DND-41 (cell line): ENCODE measurements at regions not wholly inside any gene's neighbourhood (a gene's known extent, or its start where the extent isn't known, plus 50 kb on each side); places are given as distances from the start of the nearest gene placed in this dataset.

Experiments
- ATAC-seq: fragments of 200-7000 bp; cut with Tn5 transposase; 3 replicates; pipeline ENCODE4 v1.9.1; 2021; ENCODE audit warnings: low read depth; ENCODE audit not compliant: insufficient read depth
- DNase-seq: peaks from one replicate; pipeline ENCODE4 v3.0.0-alpha.2; 2020
- H2AFZ ChIP-seq: 2 replicates; pipeline ENCODE4 v1.6.0; 2012; ENCODE audit warnings: low read depth, low read length
- H3K27ac ChIP-seq: 2 replicates; pipeline ENCODE4 v1.5.1; 2012; ENCODE audit warnings: low read length, inconsistent platforms
- H3K27me3 ChIP-seq: fragments of 200-600 bp; sonication (generic); 2 replicates; pipeline ENCODE4 v1.6.0; 2012; ENCODE audit warnings: low read length, mild to moderate bottlenecking, inconsistent platforms; ENCODE audit not compliant: insufficient read depth, poor library complexity
- H3K36me3 ChIP-seq: 2 replicates; pipeline ENCODE4 v1.5.1; 2012; ENCODE audit warnings: low read length, inconsistent platforms; ENCODE audit not compliant: insufficient read depth
- H3K4me1 ChIP-seq: 2 replicates; pipeline ENCODE4 v1.5.1; 2012; ENCODE audit warnings: mild to moderate bottlenecking, low read length; ENCODE audit not compliant: insufficient read depth
- H3K4me2 ChIP-seq: 2 replicates; pipeline ENCODE4 v1.6.0; 2012; ENCODE audit warnings: mild to moderate bottlenecking, moderate library complexity, low read length, inconsistent platforms; ENCODE audit not compliant: insufficient read depth
- H3K4me3 ChIP-seq, 2 experiments: fragments of 200-600 bp in 1 of 2; shearing (Covaris generic) in 1 of 2; 2 replicates each; pipeline ENCODE4 v1.5.1; 2012 to 2016; ENCODE audit warnings: inconsistent platforms in 2 of 2, low read length in 2 of 2, mild to moderate bottlenecking in 2 of 2, low read depth in 1 of 2, moderate library complexity in 1 of 2
- H3K79me2 ChIP-seq: 2 replicates; pipeline ENCODE4 v1.6.0; 2012; ENCODE audit warnings: low read length, inconsistent platforms; ENCODE audit not compliant: insufficient read depth
- H3K9ac ChIP-seq: 2 replicates; pipeline ENCODE4 v1.6.0; 2012; ENCODE audit warnings: low read depth, mild to moderate bottlenecking, inconsistent platforms, low read length, moderate library complexity
- H3K9me3 ChIP-seq: 2 replicates; pipeline ENCODE4 v1.5.1; 2012; ENCODE audit warnings: low read length, moderate library complexity, mild to moderate bottlenecking, inconsistent platforms; ENCODE audit not compliant: insufficient read depth, severe bottlenecking
- H4K20me1 ChIP-seq: 2 replicates; pipeline ENCODE4 v1.6.0; 2012; ENCODE audit warnings: low read length; ENCODE audit not compliant: insufficient read depth
- EZH2 ChIP-seq: IDR thresholded peaks from 3 replicates; pipeline ENCODE4 v1.6.1; 2012; ENCODE audit warnings: borderline replicate concordance, low read depth, mild to moderate bottlenecking, moderate library complexity, low read length, inconsistent platforms; ENCODE audit not compliant: severe bottlenecking
- TF ChIP-seq, protein P1 (sequence below): IDR thresholded peaks from 2 replicates; pipeline ENCODE4 v1.5.1; 2012; ENCODE audit warnings: borderline replicate concordance, low read length, moderate library complexity, mild to moderate bottlenecking; ENCODE audit not compliant: poor library complexity, severe bottlenecking; ENCODE audit errors: extremely low read depth

- H2AFZ ChIP-seq = no peak overlapping the region
- no peak overlapping the region for H3K4me2 ChIP-seq
- H3K9ac ChIP-seq = no peak overlapping the region
- no peak overlapping the region for H3K4me3 ChIP-seq
- no peaks in the 10 kb centered on the region for H4K20me1 ChIP-seq
- H3K36me3 ChIP-seq = no peaks in the 10 kb centered on the region
- TF ChIP-seq, protein P1, sequence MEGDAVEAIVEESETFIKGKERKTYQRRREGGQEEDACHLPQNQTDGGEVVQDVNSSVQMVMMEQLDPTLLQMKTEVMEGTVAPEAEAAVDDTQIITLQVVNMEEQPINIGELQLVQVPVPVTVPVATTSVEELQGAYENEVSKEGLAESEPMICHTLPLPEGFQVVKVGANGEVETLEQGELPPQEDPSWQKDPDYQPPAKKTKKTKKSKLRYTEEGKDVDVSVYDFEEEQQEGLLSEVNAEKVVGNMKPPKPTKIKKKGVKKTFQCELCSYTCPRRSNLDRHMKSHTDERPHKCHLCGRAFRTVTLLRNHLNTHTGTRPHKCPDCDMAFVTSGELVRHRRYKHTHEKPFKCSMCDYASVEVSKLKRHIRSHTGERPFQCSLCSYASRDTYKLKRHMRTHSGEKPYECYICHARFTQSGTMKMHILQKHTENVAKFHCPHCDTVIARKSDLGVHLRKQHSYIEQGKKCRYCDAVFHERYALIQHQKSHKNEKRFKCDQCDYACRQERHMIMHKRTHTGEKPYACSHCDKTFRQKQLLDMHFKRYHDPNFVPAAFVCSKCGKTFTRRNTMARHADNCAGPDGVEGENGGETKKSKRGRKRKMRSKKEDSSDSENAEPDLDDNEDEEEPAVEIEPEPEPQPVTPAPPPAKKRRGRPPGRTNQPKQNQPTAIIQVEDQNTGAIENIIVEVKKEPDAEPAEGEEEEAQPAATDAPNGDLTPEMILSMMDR = no peak
- TF ChIP-seq EZH2 = no peak
- no peak overlapping the region for H3K27ac ChIP-seq
- H3K4me1 ChIP-seq = no peaks in the 10 kb centered on the region
- no peaks in the 10 kb centered on the region for H3K9me3 ChIP-seq
- DNase-seq (no peak), ATAC-seq (no peak)
- H3K79me2 ChIP-seq = no peaks in the 10 kb centered on the region
- no peaks in the 10 kb centered on the region for H3K27me3 ChIP-seq
Measured at GRCh38 chr4:83981156-83981555, 445.2 kb downstream of the GPAT3 start.

DNA sequence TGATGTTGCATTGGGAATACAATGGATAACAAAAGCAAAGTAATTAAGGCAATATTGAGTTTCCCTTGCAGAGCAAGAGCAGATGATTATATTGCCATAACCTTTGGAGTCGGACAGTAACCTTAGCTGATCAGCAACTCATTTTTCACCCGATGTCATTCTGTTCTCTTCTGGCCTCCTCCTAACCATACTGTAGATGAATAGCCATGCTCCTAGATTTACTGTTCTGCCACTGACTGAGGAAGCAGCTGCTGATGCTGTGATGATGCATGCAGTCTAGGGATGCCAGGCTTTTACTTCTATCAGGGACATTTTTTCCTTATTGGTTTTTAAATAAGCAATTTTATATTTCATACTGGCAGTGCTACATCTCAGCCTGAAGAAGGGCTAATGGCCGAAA, 443.9 kb downstream of the GPAT3 start:
- Histone ChIP-seq H3K9ac (no peak overlapping the region), H3K27ac (no peak overlapping the region), H2AFZ (no peak overlapping the region), H3K4me3 (no peak overlapping the region), H4K20me1 (no peaks in the 10 kb centered on the region), H3K79me2 (no peaks in the 10 kb centered on the region), H3K27me3 (no peaks in the 10 kb centered on the region), H3K4me1 (no peaks in the 10 kb centered on the region), H3K9me3 (no peaks in the 10 kb centered on the region), H3K4me2 (no peak overlapping the region), H3K36me3 (no peaks in the 10 kb centered on the region)
- DNase-seq (no peak), ATAC-seq (no peak)
- no peak for TF ChIP-seq EZH2
- TF ChIP-seq, protein P1 = no peak

- Histone ChIP-seq H3K4me2 (no peak overlapping the region), H3K4me3 (no peak overlapping the region), H3K79me2 (no peaks in the 10 kb centered on the region), H2AFZ (no peak overlapping the region), H3K9ac (no peak overlapping the region), H3K4me1 (no peaks in the 10 kb centered on the region), H3K27me3 (no peaks in the 10 kb centered on the region), H3K9me3 (no peaks in the 10 kb centered on the region), H3K36me3 (no peaks in the 10 kb centered on the region), H3K27ac (no peak overlapping the region), H4K20me1 (no peaks in the 10 kb centered on the region)
- TF ChIP-seq EZH2 = no peak
- ATAC-seq = no peak
- no peak for DNase-seq
Measured at GRCh38 chr4:83974111-83974780, 438.3 kb downstream of the GPAT3 start.

- TF ChIP-seq EZH2 = no peak
- TF ChIP-seq, protein P1 = no peak
- Histone ChIP-seq H4K20me1 (no peaks in the 10 kb centered on the region), H3K27ac (no peak overlapping the region), H2AFZ (no peak overlapping the region), H3K27me3 (peaks cover 2% of the 10 kb centered on the region), H3K4me1 (no peaks in the 10 kb centered on the region), H3K9ac (no peak overlapping the region), H3K9me3 (peaks cover 22% of the 10 kb centered on the region), H3K4me3 (no peak overlapping the region), H3K4me2 (no peak overlapping the region), H3K36me3 (no peaks in the 10 kb centered on the region), H3K79me2 (no peaks in the 10 kb centered on the region)
- no peak for ATAC-seq
- DNase-seq = no peak
Measured at GRCh38 chr4:83964996-83965541, 429.2 kb downstream of the GPAT3 start.
